ENCODE measurements at regions not wholly inside any gene's neighbourhood (a gene's known extent, or its start where the extent isn't known, plus 50 kb on each side); places are given as distances from the start of the nearest gene placed in this dataset.

DNA sequence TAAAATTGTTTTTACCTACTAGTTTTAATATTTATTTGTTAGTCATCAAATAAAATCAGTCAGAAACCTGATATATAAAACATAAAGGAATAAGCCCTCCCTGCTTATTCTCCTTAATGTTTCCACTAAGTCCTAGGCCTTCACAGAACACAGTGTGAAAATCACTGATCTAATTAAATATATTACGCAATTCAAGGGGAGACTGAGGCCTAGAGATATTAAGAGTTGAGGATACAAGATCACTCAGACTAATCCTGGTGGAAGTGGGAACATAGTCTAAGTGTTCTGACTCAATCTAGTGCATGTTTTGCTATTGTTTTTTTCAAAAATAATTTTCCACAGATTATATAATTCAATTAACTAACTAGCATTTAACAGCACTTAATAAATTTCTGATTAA is 401.1 kb downstream of the SLCO4C1 start:
- Histone ChIP-seq H3K4me3 (ENCODE audit: extremely low read depth in 1 of 4, insufficient read depth in 2 of 4, low read depth in 3 of 4, low read length in 4 of 4) (no peak overlapping the region), H3K4me2 (ENCODE audit: insufficient read depth in 1 of 2, low read depth in 2 of 2, low read length in 2 of 2) (no peak overlapping the region), H3K23me2 (ENCODE audit: low read depth, low read length) (no peaks in the 10 kb centered on the region), H2BK5ac (ENCODE audit: low read depth, low read length) (no peak overlapping the region), H3K79me2 (ENCODE audit: control insufficient read depth in 1 of 2, insufficient read depth in 2 of 2, low read length in 2 of 2) (no peaks in the 10 kb centered on the region), H2AFZ (ENCODE audit: low read length) (no peak overlapping the region), H3K56ac (replicated peaks; ENCODE audit: insufficient read length, low read depth, low read length) (no peak overlapping the region), H3K27me3 (replicated peaks in 1 of 4; ENCODE audit: control insufficient read depth in 3 of 4, extremely low read depth in 1 of 4, insufficient read depth in 3 of 4, low read length in 3 of 4) (no peaks in the 10 kb centered on the region), H3K9me3 (ENCODE audit: insufficient read depth in 2 of 2, low read depth in 1 of 2, low read length in 1 of 2) (no peaks in the 10 kb centered on the region), H3K4ac (replicated peaks; ENCODE audit: insufficient read length, low read depth, low read length) (no peak overlapping the region), H2BK12ac (ENCODE audit: low read depth, low read length) (no peak overlapping the region), H2AK5ac (ENCODE audit: low read depth, low read length) (no peak overlapping the region), H3K4me1 (replicated peaks in 1 of 4; ENCODE audit: control insufficient read depth in 3 of 4, insufficient read depth in 4 of 4, low read length in 3 of 4) (peaks cover 0 to 5% (median 0%) of the 10 kb centered on the region in 4 experiments; a peak in 1 of 7 replicates), H3K23ac (ENCODE audit: insufficient read length) (no peak overlapping the region), H4K20me1 (replicated peaks in 1 of 2; ENCODE audit: control insufficient read depth in 1 of 2, insufficient read depth in 2 of 2, low read length in 2 of 2) (no peaks in the 10 kb centered on the region), H3K36me3 (ENCODE audit: control insufficient read depth in 2 of 4, insufficient read depth in 4 of 4, low read length in 3 of 4) (no peaks in the 10 kb centered on the region), H2BK15ac (ENCODE audit: low read length) (no peak overlapping the region), H3K18ac (ENCODE audit: extremely low read depth, low read length) (no peak overlapping the region), H4K5ac (ENCODE audit: insufficient read length, low read depth, low read length) (no peak overlapping the region), H3K79me1 (ENCODE audit: low read depth, low read length) (no peaks in the 10 kb centered on the region), H4K8ac (ENCODE audit: extremely low read depth, insufficient read depth, low read length) (no peak overlapping the region), H2BK120ac (replicated peaks; ENCODE audit: low read depth, low read length) (no peak overlapping the region), H2BK20ac (ENCODE audit: low read length) (no peak overlapping the region), H3K9ac (replicated peaks in 1 of 4; ENCODE audit: extremely low read depth in 1 of 4, low read depth in 3 of 4, low read length in 3 of 4) (no peak overlapping the region), H3K27ac (ENCODE audit: low read depth, low read length) (no peak overlapping the region), H3K14ac (ENCODE audit: insufficient read length) (no peak overlapping the region), H4K91ac (replicated peaks; ENCODE audit: insufficient read length, low read length) (no peak overlapping the region)
- ChIA-PET CTCF (ENCODE audit: partially characterized antibody) (interaction anchor here (1.1 kb wide), 2 partner anchors 46 to 1465 kb away, joined by 3 read pairs; no protein-coding TSS in a partner anchor), POLR2A (ENCODE audit: partially characterized antibody) (no interaction called here)
- peak; percentile 76; the same call in 1 of the 2 replicates for TF ChIP-seq CEBPB (IDR thresholded peaks at IDR 0.05; ENCODE audit: low read depth, low read length)
- no peak for TF ChIP-seq EZH2 (IDR thresholded peaks at IDR 0.05; ENCODE audit: low read depth, low read length, severe bottlenecking)
- no peak for FAIRE-seq
- WGBS, 2 experiments (ENCODE audit: extremely low coverage in 1 of 2, insufficient coverage in 1 of 2, insufficient read length in 1 of 2, insufficient replicate concordance in 2 of 2, low coverage in 1 of 2, low lambda C conversion rate in 2 of 2, missing lambda C conversion rate in 1 of 2) = 93% methylated on average over 1 of the region's 1 CpG; no CpG with 5 or more reads in 1 of the 2 experiments
- no peak for DNase-seq (ENCODE audit: low read depth in 1 of 2, low spot score in 2 of 2)

Data from H1 (cell line).